ENCODE measurements at regions not wholly inside any gene's neighbourhood (a gene's known extent, or its start where the extent isn't known, plus 50 kb on each side); places are given as distances from the start of the nearest gene placed in this dataset.

- ATAC-seq (no peak), DNase-seq (no peak)
- no peak overlapping the region for H3K4me3 ChIP-seq
- H3K27me3 ChIP-seq (ENCODE audit: low read depth): no peaks in the 10 kb centered on the region
- no peaks in the 10 kb centered on the region for H3K9me3 ChIP-seq
- intact Hi-C loops (cut with DNase I): no loop called here
- no peak overlapping the region for H3K27ac ChIP-seq
- no peaks in the 10 kb centered on the region for H3K36me3 ChIP-seq
- TF ChIP-seq, protein P1, sequence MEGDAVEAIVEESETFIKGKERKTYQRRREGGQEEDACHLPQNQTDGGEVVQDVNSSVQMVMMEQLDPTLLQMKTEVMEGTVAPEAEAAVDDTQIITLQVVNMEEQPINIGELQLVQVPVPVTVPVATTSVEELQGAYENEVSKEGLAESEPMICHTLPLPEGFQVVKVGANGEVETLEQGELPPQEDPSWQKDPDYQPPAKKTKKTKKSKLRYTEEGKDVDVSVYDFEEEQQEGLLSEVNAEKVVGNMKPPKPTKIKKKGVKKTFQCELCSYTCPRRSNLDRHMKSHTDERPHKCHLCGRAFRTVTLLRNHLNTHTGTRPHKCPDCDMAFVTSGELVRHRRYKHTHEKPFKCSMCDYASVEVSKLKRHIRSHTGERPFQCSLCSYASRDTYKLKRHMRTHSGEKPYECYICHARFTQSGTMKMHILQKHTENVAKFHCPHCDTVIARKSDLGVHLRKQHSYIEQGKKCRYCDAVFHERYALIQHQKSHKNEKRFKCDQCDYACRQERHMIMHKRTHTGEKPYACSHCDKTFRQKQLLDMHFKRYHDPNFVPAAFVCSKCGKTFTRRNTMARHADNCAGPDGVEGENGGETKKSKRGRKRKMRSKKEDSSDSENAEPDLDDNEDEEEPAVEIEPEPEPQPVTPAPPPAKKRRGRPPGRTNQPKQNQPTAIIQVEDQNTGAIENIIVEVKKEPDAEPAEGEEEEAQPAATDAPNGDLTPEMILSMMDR (IDR thresholded peaks at IDR 0.05): no peak
- H3K4me1 ChIP-seq: no peaks in the 10 kb centered on the region
Measured at GRCh38 chr4:62232814-62233213, 1032.7 kb downstream of the ADGRL3 start.

DNA sequence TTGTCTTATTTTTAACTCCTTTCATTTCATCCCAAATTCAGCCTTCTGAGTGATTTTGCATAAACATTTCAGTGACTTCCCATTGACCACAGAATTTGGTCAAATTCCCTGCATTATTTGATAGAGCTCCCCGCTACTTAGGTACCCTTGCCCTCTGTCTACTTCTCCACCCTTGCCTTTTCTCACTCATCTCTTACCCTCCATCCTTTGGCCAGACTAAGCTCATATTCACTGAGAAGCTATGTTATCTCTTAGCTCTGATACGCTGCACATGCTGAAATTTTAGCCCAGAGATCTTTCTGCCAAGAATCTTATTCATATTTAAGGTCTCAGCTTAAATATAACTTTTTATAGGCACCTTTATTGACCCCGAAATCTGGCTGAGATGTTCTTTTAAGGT lies 1031.9 kb downstream of the ADGRL3 start:
- no peak overlapping the region for H3K4me3 ChIP-seq
- intact Hi-C loops (cut with DNase I): no loop called here
- no peak for DNase-seq
- no peaks in the 10 kb centered on the region for H3K4me1 ChIP-seq
- H3K36me3 ChIP-seq: no peaks in the 10 kb centered on the region
- H3K9me3 ChIP-seq: no peaks in the 10 kb centered on the region
- no peak overlapping the region for H3K27ac ChIP-seq
- no peak for ATAC-seq
- TF ChIP-seq, protein P1 (IDR thresholded peaks at IDR 0.05): no peak
- no peaks in the 10 kb centered on the region for H3K27me3 ChIP-seq (ENCODE audit: low read depth)

GRCh38 chr4:62226082-62226481 lies 1026.0 kb downstream of the ADGRL3 start:
- H3K36me3 ChIP-seq: no peaks in the 10 kb centered on the region
- no peak overlapping the region for H3K4me3 ChIP-seq
- no peaks in the 10 kb centered on the region for H3K27me3 ChIP-seq (ENCODE audit: low read depth)
- TF ChIP-seq, protein P1 (IDR thresholded peaks at IDR 0.05): no peak
- ATAC-seq (no peak), DNase-seq (no peak)
- H3K27ac ChIP-seq: no peak overlapping the region
- intact Hi-C loops (cut with DNase I): no loop called here
- H3K4me1 ChIP-seq: no peaks in the 10 kb centered on the region
- no peaks in the 10 kb centered on the region for H3K9me3 ChIP-seq

- no peak for DNase-seq
- no peak for ATAC-seq
- TF ChIP-seq, protein P1 (IDR thresholded peaks at IDR 0.05): no peak
- no peak overlapping the region for H3K4me3 ChIP-seq
- H3K27ac ChIP-seq: no peak overlapping the region
- intact Hi-C loops (cut with DNase I): no loop called here
- H3K4me1 ChIP-seq: no peaks in the 10 kb centered on the region
- no peaks in the 10 kb centered on the region for H3K27me3 ChIP-seq (ENCODE audit: low read depth)
- no peaks in the 10 kb centered on the region for H3K36me3 ChIP-seq
- no peaks in the 10 kb centered on the region for H3K9me3 ChIP-seq
Measured at GRCh38 chr4:62222121-62222520, 1022.0 kb downstream of the ADGRL3 start.

DNA sequence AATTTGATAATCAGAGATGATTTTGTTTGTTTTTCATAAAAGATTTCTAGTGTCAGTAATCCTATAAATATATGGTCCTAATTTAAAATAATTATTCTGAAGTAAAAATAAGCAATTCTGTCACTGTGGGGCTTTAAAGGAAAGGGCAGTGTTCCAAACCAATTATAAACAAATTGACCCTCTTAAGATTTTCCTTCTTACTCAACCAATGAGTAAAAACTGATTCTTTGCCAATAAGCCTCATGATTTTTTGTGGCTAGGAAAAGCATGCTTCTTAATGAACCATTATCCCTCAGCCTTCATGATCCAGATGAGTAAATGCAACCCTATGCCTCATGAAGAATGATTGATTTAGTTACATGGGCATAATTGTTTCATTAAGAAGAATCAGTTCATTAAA lies 1010.4 kb downstream of the ADGRL3 start:
- intact Hi-C loops (cut with DNase I): no loop called here
- Histone ChIP-seq H3K4me3 (no peak overlapping the region), H3K4me1 (no peaks in the 10 kb centered on the region), H3K36me3 (no peaks in the 10 kb centered on the region), H3K27ac (no peak overlapping the region), H3K9me3 (no peaks in the 10 kb centered on the region), H3K27me3 (ENCODE audit: low read depth) (no peaks in the 10 kb centered on the region)
- TF ChIP-seq, protein P1 (IDR thresholded peaks at IDR 0.05): no peak
- ATAC-seq (no peak), DNase-seq (no peak)

Data from lower lobe of right lung (tissue), 2 donors.